HT-29 (cell line): ENCODE measurements at regions not wholly inside any gene's neighbourhood (a gene's known extent, or its start where the extent isn't known, plus 50 kb on each side); places are given as distances from the start of the nearest gene placed in this dataset.
"Not testable (repeated sequence)": the region's sequence is repeated elsewhere in the genome, so short reads cannot be mapped to it uniquely, and the experiment has no call there.

Source experiments
- DNase-seq: peaks from one replicate; pipeline ENCODE4 v3.0.0-alpha.2; 2015; ENCODE audit warnings: low spot score

GRCh38 chr2:104976603-104977120 lies 61.2 kb upstream of the MRPS9 start:
- peak; percentile 46 for DNase-seq

DNA sequence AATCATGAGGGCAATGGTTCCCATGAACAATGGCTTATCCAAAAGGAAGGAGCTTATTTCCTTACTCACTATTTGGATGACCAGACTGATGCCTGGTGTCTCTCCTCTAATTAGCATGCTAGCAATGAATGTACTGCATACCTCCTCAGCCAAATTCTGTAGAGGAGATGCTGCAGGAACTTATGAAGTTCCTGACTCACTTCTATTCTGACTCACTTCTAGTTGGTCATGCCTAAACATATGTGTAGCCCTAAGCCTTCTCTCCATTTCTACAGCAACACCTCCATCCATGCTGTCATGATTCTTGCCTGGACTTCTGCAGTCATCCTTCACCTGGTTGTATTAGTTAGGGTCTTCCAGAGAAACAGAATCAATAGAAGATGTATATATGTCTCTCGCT lies 59.9 kb upstream of the MRPS9 start:
- DNase-seq = no peak

GRCh38 chr2:104979786-104980185 lies 58.1 kb upstream of the MRPS9 start:
- not testable (repeated sequence) for DNase-seq

DNA sequence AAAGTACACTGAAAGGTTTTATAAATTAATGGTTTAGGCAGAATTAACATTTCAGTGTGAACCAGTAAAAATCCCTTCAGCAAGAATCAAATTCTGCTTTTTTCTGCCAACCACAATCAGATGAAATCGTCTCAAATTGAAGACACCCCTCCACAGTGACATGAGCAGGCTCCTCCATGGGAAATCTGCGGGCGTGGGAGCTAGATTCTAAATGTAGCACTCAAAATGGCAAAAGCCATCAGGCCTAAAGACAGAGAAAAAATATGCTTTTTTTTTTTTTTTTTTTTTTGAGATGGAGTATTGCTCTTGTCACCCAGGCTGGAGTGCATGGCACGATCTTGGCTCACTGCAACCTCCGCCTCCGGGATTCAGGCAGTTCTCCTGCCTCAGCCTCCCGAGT lies 55.8 kb upstream of the MRPS9 start:
- no peak for DNase-seq
